OCI-M1 (cell line): ENCODE measurements at regions not wholly inside any gene's neighbourhood (a gene's known extent, or its start where the extent isn't known, plus 50 kb on each side); places are given as distances from the start of the nearest gene placed in this dataset.

Source experiments
- DNase-seq: peaks from one replicate; lab custom pipeline; 2025; lab: John Stamatoyannopoulos, UW

GRCh38 chr18:34075963-34076860, 148.5 kb downstream of the NOL4 start:
- no peak for DNase-seq

GRCh38 chr18:34061226-34061625, 163.5 kb downstream of the NOL4 start:
- no peak for DNase-seq

- no peak for DNase-seq
These were observed 169.5 kb downstream of the NOL4 start for GRCh38 chr18:34055227-34055626.

- no peak for DNase-seq
These were observed 174.1 kb downstream of the NOL4 start for GRCh38 chr18:34050661-34051060.

GRCh38 chr18:34049511-34049910, 175.2 kb downstream of the NOL4 start:
- DNase-seq: no peak

GRCh38 chr18:34048423-34048822, 176.3 kb downstream of the NOL4 start:
- DNase-seq: no peak

- DNase-seq: no peak
These were observed 182.1 kb downstream of the NOL4 start for GRCh38 chr18:34042423-34043146.

DNA sequence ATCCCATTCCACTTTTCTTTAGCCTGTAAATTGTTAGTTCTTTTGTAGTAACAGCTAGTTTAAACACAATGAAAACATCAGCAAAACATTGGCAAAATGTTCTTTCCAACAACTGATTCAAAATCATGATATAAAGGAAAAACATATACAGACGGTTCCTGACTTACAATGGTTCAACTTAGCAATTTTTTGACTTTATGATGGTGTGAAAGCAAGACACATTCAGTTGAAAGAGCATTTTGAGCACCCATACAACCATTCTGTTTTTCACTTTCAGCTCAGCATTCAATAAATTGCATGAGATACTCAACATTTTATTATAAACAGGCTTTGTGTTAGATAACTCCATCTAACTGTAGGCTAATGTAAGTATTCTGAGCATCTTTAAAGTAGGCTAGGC, 185.1 kb downstream of the NOL4 start:
- DNase-seq: peak; percentile 47

DNA sequence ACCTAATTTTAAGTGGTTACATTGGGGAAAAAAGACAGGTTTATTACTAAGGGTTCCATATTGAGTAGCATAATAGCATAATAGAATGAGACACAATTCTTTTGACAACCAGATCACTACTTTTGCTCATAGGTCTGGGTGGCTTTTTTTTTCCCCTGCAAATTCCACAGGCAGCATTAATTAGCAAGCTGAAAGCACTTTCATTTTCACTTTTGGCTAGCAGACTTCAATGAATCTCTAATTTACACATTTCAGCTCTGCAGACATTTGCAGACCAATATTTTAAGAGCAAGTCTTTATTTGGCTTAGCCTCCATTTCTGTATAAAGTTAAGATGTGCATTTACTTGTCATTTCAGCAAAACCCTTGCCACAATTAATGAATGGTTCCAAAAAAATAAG, 185.5 kb downstream of the NOL4 start:
- peak; percentile 86 for DNase-seq

DNA sequence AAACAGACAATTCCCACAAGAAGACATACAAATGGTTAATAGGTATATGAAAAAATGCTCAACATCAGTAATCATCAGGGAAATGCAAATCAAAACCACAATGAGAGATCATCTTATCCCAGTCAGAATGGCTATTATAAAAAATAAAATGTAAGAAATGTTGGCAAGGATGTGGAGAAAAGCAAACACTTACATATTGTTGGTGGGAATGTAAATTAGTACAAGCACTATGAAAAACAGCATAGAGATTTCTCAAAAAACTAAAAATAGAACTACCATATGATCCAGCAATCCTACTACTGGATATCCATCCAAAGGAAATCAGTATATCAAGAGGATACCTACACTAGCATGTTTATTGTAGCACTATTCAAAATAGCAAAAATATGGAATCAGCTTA, 186.6 kb downstream of the NOL4 start:
- no peak for DNase-seq

GRCh38 chr18:34033968-34034367, 190.7 kb downstream of the NOL4 start:
- peak; percentile 38 for DNase-seq

- DNase-seq: peak; percentile 39
These were observed 192.9 kb downstream of the NOL4 start for GRCh38 chr18:34031810-34032209.

- DNase-seq: no peak
These were observed 196.4 kb downstream of the NOL4 start for GRCh38 chr18:34028324-34028723.

DNA sequence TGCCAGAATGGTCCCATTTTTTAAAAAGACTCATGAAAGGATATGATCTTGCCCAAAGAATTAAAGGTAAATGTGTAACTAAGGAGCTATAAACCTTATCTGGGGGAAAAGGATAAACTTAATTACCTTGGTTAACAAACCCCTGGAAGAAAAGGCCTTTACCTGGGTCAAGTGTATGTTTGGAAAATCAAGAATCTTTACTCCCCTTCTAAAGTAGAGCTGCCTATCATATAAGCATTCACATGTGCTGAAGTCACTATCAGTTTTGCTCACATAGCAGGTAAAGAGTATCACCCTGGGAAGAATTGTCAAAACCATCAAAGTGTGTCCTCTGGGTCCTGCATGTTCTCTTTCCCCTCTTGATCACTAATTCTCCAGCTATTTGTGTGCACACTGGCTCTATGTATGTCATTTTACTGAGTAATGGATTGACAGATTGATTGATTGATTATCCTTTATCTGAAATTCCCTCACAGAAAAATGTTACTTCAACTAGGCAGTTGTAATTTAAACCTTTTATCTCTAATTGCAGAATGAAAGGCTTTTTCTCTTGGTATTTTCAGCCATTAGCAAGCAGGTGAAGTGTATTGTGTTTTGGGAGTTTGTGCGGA, 199.4 kb downstream of the NOL4 start:
- DNase-seq: no peak

GRCh38 chr18:34023471-34023870, 201.2 kb downstream of the NOL4 start:
- no peak for DNase-seq

DNA sequence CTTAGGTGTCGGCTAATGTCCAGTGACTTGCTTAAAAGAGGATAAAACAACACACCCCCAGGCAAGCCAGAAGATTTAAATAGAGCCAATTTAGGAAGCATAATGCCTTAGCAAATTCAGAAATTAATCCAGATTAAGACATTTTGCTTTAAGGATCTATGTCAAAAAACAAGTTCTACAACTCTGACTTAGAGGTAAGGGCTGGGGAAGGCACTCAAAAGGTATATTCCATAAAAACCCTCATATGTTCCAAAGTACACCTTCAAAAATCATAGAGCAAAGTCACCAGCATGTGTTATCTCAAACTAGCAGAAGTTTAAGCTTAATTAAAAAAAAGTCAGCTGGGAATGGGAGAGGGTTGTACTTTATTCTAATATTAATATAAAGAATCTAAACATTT, 206.4 kb downstream of the NOL4 start:
- DNase-seq: no peak

DNA sequence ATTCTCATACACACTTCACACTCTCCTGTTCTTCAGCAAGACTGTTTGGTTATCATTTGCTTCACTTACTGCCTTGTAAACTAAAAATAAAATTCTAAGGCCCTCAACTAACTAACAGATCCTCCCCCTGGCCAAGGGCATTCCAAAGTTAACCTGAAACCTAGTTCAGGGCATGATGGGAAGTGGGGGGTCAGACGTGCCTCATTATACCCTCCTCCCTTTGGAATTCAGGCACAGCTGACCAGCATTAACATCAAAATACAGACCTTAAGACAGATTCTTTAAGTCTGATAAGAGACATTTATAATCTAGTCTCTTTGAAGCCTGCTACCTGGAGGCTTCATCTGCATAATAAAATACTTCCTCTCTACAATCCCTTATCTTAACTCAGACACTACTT, 221.0 kb downstream of the NOL4 start:
- DNase-seq: no peak

- DNase-seq: no peak
These were observed 222.6 kb downstream of the NOL4 start for GRCh38 chr18:34002130-34002529.

DNA sequence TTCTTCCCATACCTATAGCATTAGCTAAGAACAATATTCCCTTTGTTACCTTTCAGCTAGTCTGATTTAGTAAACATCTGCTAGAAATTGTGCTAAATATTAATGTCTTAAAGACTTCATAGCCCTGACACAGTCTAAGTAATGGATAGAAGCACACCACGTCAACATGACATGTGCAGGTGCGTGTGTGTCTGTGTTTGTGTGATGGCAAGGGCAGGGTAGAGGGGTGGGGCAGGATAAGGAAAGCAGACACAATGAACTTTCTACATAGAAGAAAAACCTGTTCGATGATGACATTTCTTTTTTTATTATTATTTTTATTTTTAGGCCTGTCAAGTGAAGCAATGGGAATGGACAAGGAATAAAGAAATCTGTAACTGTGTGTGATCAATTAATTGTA, 223.3 kb downstream of the NOL4 start:
- no peak for DNase-seq

GRCh38 chr18:33987206-33987605, 237.5 kb downstream of the NOL4 start:
- no peak for DNase-seq

GRCh38 chr18:33983126-33983525, 241.6 kb downstream of the NOL4 start:
- no peak for DNase-seq

DNA sequence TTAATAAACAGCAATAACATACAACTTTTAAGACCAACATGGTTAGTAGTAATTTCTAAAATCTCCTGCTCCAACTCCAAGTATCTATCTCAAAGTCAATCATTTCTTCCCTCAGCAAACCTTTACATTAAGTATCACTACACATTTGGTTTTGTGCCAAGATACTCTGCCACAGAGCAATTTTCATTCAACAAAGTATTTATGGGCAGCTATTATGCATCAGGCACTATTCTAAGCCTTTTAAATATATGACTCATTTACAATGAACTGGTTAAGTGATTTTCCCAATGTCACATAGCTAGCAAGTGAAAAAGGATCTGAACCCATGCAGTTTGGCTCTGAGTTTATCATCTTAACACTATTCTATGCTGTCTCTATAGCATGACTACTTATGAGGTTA, 264.3 kb downstream of the NOL4 start:
- no peak for DNase-seq

- no peak for DNase-seq
These were observed 265.1 kb downstream of the NOL4 start for GRCh38 chr18:33959609-33960008.
